ENCODE measurements at regions not wholly inside any gene's neighbourhood (a gene's known extent, or its start where the extent isn't known, plus 50 kb on each side); places are given as distances from the start of the nearest gene placed in this dataset.

- Histone ChIP-seq H3K36me3 (ENCODE audit: low read length) (no peaks in the 10 kb centered on the region), H3K4me3 (ENCODE audit: insufficient read depth, low read length, poor library complexity, severe bottlenecking) (no peak overlapping the region), H2AFZ (ENCODE audit: low read depth, low read length, severe bottlenecking) (no peak overlapping the region), H3K79me2 (ENCODE audit: insufficient read depth, low read length) (no peaks in the 10 kb centered on the region), H3F3A (ENCODE audit: insufficient read depth) (no peaks in the 10 kb centered on the region), H3K9ac (ENCODE audit: low read length) (no peak overlapping the region), H3K9me2 (replicated peaks; ENCODE audit: insufficient read depth, low read length) (no peaks in the 10 kb centered on the region), H3K9me3 (ENCODE audit: insufficient read depth, low read length) (no peaks in the 10 kb centered on the region), H3K27ac (ENCODE audit: low read depth, low read length) (no peak overlapping the region), H3K4me2 (ENCODE audit: low read depth, low read length, poor library complexity, severe bottlenecking) (no peak overlapping the region), H3K27me3 (ENCODE audit: low read length) (no peaks in the 10 kb centered on the region), H4K20me1 (ENCODE audit: low read depth, low read length) (no peaks in the 10 kb centered on the region)
- no peak for TF ChIP-seq EZH2phosphoT487 (conservative IDR thresholded peaks at IDR 0.05; ENCODE audit: low read length)
- no peak for TF ChIP-seq CTCF (IDR thresholded peaks at IDR 0.05; ENCODE audit: insufficient read depth, low read length, poor library complexity, severe bottlenecking)
Measured at GRCh38 chrX:42131856-42132255, 208.5 kb upstream of the CASK start.

- TF ChIP-seq EZH2phosphoT487 (conservative IDR thresholded peaks at IDR 0.05; ENCODE audit: low read length), result no peak
- no peak for TF ChIP-seq CTCF (IDR thresholded peaks at IDR 0.05; ENCODE audit: insufficient read depth, low read length, poor library complexity, severe bottlenecking)
- Histone ChIP-seq H3K79me2 (ENCODE audit: insufficient read depth, low read length) (no peaks in the 10 kb centered on the region), H3K4me2 (ENCODE audit: low read depth, low read length, poor library complexity, severe bottlenecking) (no peak overlapping the region), H3K9ac (ENCODE audit: low read length) (no peak overlapping the region), H3K36me3 (ENCODE audit: low read length) (no peaks in the 10 kb centered on the region), H3K27ac (ENCODE audit: low read depth, low read length) (no peak overlapping the region), H2AFZ (ENCODE audit: low read depth, low read length, severe bottlenecking) (no peak overlapping the region), H3K9me2 (replicated peaks; ENCODE audit: insufficient read depth, low read length) (no peaks in the 10 kb centered on the region), H3K9me3 (ENCODE audit: insufficient read depth, low read length) (no peaks in the 10 kb centered on the region), H4K20me1 (ENCODE audit: low read depth, low read length) (no peaks in the 10 kb centered on the region), H3K4me3 (ENCODE audit: insufficient read depth, low read length, poor library complexity, severe bottlenecking) (no peak overlapping the region), H3F3A (ENCODE audit: insufficient read depth) (no peaks in the 10 kb centered on the region), H3K27me3 (ENCODE audit: low read length) (no peaks in the 10 kb centered on the region)
Measured at GRCh38 chrX:42129022-42129940, 205.9 kb upstream of the CASK start.

GRCh38 chrX:42128587-42128986 is 205.2 kb upstream of the CASK start:
- Histone ChIP-seq H3K27me3 (ENCODE audit: low read length) (no peaks in the 10 kb centered on the region), H3K36me3 (ENCODE audit: low read length) (no peaks in the 10 kb centered on the region), H4K20me1 (ENCODE audit: low read depth, low read length) (no peaks in the 10 kb centered on the region), H3K4me2 (ENCODE audit: low read depth, low read length, poor library complexity, severe bottlenecking) (no peak overlapping the region), H3K9me3 (ENCODE audit: insufficient read depth, low read length) (no peaks in the 10 kb centered on the region), H3K27ac (ENCODE audit: low read depth, low read length) (no peak overlapping the region), H3K9ac (ENCODE audit: low read length) (no peak overlapping the region), H3K9me2 (replicated peaks; ENCODE audit: insufficient read depth, low read length) (no peaks in the 10 kb centered on the region), H3F3A (ENCODE audit: insufficient read depth) (no peaks in the 10 kb centered on the region), H3K79me2 (ENCODE audit: insufficient read depth, low read length) (no peaks in the 10 kb centered on the region), H3K4me3 (ENCODE audit: insufficient read depth, low read length, poor library complexity, severe bottlenecking) (no peak overlapping the region), H2AFZ (ENCODE audit: low read depth, low read length, severe bottlenecking) (no peak overlapping the region)
- no peak for TF ChIP-seq EZH2phosphoT487 (conservative IDR thresholded peaks at IDR 0.05; ENCODE audit: low read length)
- no peak for TF ChIP-seq CTCF (IDR thresholded peaks at IDR 0.05; ENCODE audit: insufficient read depth, low read length, poor library complexity, severe bottlenecking)

Data from SU-DHL-6 (cell line).